ENCODE measurements at regions not wholly inside any gene's neighbourhood (a gene's known extent, or its start where the extent isn't known, plus 50 kb on each side); places are given as distances from the start of the nearest gene placed in this dataset.
A peak's percentile ranks its signal among the peaks of the same experiment; 100 is the strongest.

DNA sequence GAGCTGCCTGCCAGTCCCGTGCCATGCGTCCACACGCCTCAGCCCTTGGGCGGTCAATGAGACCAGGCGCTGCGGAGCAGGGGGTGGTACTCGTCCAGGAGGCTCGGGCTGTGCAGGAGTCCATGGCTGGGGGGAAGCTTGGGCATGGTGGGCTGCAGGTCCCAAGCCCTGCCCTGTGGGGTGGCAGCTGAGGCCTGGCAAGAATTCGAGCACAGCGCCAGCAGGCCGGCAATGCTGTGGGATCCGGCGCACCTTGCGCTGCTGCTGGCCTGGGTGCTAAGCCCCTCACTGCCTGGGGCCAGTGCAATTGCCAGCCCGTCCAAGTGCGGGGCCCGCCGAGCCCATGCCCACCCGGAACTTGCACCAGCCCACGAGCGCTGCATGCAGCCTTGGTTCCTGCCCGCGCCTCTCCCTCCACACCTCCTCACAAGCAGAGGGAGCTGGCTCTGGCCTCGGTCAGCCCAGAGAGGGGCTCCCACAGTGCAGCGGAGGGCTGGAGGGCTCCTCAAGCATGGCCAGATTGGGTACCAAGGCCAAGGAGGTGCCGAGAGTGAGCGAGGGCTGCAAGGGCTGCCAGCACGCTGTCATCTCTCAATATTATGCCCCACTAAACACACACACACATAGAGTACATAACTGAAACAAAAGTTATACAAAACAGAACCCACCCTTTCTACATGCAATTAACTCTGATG is 307.7 kb downstream of the LMO4 start:
- no peak for DNase-seq

DNA sequence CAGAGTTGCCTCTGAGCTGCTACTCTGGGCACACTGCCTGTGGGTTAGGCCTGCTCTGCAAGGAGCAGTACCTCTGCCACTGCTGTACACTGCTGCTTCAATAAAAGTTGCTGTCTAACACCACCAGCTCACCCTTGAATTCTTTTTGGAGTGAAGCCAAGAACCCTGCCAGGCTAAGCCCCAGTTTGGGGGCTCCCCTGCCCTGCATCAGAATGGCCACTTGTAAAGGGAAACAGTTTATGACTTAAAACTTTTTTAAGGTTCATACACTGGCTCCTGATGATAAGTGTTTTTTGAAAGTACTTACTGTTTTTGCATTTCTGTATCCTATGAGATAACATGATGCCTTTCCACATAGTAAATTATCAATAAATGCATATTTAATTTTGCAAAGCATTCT is 310.0 kb downstream of the LMO4 start:
- no peak for DNase-seq

DNA sequence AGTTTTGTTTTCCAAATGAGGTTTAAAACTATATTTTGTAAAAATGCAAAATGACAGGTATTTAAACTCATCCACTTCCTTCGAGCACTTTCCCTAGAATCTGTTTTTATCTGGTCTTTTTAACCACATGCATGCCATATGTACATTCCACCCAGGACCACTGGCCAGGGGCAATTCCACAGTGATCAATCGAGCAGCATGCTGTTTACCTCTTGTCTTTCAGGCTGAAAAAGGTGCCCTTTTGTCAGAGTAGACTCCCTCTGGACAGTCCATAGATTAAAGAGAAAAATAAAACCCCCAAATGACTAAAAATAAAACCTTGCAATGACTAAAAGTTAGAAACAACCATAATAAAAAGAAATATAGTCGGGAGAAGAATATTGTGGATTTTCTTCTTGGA is 313.3 kb downstream of the LMO4 start:
- no peak for DNase-seq

DNA sequence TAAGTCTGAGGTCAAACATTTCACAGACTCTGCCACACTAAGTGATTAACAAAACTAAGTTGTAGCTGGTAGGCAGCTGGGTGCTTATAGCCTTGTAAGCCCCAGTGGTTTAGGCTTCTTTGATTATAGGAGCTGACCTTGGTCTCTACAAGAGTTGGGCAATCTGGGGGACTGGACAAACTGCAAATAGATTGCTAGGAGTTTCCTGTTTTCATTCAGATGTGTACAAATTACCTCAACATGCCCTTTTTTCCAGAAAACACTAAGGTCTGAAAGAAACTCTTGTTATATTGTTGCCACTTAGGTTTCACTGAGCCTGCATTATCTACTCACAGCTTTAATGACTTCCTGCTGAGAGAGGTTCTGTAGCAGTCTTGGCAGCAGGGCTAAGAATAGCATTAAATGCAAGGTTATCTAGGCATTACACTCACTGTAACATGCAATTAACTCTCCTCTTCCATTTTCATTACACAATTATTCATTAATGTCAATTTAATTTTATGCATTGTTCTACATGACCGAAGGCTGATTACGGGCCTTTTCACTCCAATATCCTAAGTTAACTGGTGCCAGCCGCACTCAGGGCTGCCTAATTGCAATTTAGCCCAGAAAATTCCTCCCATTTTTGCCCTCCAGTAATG is 314.0 kb downstream of the LMO4 start:
- no peak for DNase-seq

DNA sequence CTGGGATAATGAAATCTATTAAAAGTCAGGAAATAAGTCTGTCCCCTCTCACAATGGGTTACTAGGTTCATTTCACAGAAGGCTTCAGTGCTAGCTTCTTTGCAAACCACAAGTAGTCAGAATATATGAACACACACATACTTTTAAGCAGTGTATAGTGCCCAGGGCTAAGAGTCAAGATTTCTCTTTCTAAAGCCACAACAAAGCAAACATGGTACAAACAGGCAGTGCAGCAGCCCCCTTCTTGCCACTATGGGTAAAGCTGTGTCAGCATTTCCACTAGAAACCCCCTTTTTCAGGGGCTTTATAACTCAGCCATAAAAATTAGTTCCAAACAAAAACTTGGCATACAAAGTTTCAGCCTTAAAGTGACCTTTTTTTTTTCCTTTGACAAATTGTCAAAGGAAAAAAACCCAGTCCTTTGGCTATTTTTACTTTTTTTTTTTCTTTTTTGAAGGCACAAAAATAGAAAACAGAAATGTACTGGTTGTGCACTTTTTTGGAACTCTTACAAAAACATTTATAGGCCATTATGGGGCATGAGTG is 315.4 kb downstream of the LMO4 start:
- DNase-seq, result no peak

DNA sequence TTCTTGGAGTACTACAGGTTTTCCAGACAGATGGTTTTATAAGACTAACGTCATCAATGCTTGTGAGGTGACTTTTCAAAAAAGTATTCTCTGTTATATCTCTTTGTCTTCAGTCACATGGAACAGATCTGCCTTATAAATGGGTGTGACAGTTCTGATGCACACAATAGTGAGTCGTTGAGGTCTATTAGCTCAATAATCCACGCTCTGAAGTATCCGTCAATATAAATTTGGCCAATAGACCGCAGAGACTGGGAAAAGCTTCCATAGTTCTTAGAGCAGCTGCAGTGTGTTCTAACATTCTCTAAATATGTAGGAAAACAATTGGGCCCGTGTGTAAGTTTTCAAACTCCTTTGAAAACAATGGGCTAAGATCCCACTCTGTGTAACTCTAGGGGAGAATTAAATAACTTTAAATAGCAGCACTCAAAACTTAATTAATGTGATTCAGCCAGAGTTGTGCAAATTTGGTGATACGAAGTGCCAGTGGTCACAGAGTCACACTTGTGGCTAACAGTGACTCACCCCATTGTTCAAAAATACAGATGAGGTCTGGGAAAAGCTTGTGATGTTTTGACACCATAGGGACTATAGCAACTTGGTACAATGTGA is 316.0 kb downstream of the LMO4 start:
- DNase-seq, result no peak

DNA sequence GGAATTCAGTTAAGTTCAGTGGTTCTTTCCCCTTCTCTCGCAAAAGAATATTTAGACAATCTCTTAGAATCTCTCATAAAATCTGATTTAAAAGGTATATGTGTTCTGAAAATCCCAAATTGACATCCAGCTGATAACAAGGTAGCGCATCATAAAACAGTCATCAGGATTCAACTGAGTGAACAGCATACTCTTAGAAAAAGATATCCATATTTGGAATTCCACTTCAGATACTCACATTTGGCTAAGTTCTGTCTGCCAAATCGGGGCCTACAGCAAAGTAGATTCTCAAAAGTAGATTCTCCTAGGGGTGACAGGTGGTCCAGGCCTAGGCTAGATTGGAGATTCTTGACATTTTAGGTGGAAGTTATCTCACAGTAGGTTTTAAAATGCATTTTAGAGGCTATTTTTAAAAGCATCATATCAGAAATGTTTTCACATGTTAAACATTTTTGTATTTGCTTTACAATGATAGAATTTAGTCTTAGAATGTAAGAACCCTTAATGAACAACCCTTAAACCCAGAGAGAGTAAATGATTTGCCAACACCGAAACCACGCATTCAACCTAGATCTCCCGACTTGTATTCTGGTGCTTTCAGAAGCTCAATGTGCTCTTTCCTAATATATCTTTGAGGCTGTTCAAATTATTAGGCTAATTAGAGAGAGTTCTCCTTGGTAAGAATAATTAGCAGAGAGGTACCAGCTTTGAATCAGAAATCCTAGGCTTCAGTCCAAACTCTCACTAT is 318.9 kb downstream of the LMO4 start:
- no peak for DNase-seq

DNA sequence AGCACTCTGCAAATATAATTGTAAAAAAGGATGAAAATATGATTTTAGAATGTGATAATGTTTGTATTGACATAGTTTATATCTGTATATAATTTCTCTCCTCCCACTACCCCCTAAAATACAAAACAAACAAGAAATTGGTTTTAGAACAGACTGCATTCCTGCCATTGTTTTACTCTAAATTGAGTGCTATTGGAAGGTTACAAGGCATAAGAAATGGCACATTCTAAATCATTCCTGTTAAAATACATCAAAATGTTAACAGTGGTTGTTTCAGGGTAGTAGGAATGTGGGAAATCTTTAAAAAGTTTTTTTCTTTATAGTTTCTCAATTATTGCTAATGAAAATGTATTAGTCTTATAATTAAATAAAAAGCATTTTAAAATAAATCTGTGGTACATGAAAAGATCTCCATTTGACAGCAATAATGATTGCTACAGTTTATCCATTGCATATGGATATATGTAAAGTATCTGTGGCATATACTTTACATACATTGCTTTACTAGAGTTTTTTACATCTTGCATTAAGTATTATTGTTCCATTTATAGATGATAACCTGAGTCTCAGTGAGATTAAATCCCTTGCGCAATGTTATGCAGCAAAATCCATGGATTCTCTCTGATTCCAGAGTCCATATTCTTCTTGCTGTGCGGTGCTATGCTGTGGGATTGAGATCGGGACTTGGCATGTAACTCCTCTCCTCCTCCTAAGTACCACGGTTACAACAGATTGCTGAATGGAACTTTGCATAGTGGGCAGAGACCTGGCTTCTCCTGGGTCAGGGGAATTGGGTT is 319.8 kb downstream of the LMO4 start:
- no peak for DNase-seq

DNA sequence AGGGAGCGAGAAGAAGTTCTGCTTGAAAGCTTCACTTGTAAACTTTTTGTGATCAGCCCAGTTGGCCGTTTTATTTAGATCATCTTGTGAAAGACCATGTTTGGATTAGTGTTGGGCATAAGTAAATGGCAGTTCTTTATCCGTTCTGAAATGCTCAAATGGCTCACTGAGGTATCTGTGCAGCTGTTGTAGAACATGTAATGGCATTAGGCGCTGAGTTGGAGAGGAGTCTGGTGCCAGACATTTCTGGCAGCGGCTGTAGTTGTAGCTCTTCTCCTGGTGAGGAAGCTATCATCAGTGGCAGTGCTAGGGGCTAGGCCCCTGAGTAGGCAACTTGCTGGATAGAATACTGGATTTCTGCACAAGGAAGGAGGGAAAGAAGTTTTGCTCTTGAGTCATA is 321.6 kb downstream of the LMO4 start:
- DNase-seq, result no peak

DNA sequence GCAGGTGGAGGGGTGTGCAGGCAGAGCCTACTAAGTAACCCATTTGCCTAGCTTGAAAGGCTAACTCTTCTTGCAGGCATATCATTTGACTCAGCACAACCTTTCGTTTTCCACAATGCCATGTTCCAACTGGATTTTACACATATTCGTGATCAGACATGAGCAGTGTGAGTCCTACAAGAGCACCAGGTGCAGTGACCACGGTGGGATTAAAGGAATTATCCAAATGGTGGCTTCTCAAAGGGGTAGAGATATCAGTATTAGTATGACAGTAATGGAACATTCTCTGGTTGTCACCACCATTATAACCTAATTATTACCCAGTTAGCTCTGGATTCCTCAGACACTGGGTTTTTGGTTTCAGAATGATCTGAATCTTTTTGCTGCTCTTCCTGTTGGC is 323.5 kb downstream of the LMO4 start:
- DNase-seq, result no peak

DNA sequence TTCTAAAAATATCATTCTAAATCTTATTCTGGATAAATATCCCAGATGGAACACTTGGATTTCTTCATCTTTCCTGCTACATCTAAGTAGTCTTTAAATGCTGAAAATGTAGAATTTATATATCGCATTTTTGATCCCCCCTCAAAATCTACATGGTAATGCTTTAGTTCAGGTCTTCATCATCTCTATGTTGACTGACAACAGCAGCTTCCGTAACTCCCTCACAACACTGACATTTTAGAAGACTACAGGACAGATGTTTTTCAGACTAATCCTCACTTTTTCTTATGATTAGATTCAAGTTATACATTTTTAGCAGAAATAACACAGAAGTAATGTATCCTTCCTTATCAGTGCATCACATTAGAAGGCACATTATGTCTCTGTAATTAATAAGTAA is 336.5 kb downstream of the LMO4 start:
- DNase-seq, result no peak

DNA sequence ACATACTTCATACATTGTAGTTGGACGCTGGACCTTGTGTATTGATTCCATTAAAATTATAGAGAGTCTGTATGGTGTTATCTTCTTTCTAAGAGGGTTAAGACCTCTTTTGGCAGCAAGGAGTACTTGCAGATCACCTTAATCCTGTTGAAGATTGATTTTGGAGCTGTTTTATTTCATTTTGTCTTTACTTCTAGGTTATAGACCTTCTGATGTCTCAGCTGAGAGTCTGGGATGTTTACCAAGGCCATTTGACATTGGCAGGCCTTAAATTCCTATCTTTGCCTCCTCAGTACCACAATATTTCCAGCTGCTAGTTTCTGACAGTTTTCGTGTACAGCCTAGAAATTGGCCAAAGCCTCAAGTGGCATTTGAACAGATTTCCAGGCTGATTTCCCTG is 338.0 kb downstream of the LMO4 start:
- no peak for DNase-seq

DNA sequence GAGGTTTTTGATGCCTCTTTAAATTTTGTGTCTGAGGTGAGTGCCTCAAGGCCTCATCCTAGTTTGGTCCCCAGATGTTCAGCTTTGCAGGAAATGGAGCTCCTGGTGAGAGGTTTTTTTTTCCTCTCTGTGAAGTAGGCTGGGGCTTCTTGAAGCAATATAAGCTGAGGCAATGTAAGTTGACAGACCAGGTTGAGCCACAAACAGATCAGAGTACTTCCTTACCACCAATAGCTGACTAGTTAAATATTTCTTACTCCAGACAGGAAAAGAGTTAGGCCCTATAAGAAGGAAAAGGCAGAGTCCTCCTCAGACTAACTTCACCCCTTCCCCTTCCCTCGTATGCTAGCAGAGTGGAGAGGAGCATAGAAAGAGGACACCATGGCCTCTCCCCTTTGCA is 341.0 kb downstream of the LMO4 start:
- DNase-seq, result no peak

DNA sequence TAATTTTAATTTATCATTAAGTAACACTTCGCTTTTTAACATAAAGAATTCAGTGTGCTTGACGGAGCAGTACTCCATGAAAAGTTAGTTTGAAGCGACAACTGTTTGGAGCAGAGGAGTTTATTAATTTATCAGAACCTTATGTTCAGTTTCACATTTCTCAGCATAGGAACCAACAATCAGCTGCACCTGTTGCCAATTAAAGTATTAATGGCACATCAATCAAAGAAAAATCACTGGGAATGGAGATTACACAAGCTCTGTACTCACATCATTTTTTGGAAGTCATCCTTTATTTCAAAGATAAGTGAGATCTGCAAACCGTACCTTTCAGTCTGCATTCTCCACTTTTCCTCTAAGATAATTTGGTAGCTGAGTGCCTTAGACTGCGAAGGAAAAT is 344.6 kb downstream of the LMO4 start:
- no peak for DNase-seq

DNA sequence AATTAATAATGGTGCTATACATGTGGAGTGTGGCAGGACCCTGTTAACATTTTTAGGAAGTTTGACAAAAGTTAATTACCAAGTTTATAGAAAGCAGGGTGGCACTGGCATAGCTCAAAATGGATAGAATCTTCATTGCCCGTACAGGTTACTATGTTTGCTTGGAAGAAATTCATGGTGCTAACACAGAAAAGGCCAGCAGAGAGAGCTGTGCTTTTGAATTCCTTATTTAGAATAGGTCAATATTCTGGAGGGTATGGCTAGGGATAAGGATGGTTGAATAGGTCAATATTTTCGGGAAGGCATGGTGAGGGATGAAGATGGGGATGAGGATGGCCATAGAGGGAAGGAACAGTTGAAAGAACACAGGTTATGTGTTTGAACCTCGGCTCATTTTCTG is 345.1 kb downstream of the LMO4 start:
- no peak for DNase-seq

DNA sequence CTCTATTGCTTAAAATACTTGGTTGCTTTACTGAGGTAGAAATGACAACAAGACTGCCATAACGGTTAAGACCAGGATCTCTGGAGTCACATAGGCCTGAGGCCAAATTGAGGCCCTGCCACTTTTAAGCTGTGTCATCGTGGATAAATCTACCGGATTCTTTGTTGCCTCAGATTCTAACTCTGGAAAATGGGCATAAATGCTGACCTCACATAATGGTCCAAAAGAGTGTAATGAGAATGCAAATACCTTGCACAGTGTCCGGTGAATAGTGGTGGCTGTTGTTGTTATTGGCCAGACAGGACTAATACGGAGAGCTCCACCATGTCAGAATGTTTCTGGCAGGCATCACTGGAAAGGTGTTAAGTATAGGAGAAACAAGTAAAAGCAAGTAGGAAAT is 346.1 kb downstream of the LMO4 start:
- DNase-seq, result no peak

DNA sequence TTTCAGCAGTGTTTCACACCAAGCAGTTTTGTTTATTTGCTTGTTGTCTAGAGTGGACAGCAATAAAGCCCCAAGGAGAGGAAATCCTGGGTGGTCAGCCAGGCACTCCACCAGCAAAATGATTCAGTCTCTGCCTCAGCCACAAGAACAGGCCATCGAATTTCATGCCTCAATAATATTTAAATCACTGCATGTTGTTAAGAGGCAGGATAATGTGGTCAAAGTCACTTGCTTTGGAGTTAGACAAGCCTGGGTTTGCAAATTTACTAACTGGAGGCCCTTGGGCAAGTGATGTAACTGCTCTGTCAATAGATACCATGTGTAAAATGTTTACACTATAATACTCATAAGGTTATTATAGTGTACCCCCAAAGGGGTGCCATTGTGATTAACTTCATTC is 349.6 kb downstream of the LMO4 start:
- no peak for DNase-seq

DNA sequence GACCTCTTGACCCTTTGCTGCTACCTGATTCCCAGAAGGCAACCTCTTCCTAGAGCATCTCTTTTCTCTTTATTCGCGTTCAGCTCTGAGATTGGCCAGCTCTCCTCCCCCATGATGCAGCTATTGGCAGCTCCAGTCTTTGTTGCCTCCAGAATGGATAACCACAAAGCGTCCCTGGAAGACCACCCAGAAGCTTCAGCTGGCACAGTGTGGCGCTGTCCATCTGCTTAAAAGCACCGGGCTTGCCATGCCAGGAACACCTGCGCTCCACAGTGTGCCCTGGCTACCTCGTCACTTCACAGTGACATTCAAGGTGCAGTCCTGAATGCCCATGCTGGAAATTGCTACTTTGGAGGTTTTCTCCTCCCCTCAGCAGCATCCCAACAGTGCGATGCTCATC is 353.9 kb downstream of the LMO4 start:
- DNase-seq, result no peak

DNA sequence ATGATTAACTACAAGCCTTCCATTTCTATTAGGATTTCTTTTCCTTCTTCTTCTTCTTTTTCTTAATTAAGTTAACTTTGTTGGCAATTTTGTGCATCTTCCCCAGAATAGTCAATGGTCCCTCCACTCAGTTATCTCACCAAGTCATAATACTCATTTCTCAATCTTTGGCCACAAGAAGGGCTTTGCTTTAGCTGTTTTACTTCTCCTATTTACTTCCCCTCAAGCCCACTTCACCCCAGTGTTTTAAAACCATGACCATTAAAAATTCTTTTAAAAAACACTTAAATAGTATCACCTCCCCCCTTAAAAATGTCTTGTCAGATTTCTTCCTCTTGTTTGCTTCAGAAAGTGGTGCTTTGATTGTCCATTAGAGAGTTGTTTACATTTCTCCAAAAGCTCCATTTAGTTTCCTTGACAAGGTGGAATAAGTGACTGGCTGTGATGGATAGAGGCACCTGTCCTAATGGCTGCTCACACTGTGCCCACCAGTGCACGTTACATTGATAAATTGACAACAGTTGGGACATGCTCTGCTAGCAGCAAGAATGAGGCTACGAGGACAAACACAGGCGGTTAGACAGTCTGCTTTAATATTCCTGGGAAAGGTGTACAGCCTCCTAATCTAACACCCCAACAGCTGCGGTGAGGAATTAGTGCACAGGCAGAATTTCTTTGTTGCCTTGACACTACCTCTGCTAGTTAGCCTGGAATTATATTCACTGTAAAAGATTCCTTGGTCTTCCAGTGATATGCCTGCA is 354.7 kb downstream of the LMO4 start:
- DNase-seq, result peak; percentile 28

DNA sequence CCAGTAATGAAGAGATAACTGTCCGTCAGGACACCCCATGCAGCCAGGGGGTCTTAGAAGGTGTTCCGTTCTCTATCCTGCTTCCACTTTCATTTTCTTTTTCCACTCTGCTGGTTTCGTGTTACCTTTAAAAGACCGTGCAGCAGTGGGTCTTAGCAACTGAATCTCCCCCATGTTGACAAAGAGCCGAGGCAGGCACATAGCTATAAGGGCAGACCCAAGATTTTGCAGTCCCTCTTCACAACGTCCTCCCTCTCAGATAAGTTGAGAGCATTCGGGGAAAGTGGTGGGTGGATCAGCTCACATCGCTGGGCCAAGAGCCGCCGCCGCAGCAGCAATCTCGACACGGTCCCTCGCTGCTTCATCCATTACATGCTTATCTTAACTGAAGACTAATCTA is 355.5 kb downstream of the LMO4 start:
- DNase-seq, result no peak

DNA sequence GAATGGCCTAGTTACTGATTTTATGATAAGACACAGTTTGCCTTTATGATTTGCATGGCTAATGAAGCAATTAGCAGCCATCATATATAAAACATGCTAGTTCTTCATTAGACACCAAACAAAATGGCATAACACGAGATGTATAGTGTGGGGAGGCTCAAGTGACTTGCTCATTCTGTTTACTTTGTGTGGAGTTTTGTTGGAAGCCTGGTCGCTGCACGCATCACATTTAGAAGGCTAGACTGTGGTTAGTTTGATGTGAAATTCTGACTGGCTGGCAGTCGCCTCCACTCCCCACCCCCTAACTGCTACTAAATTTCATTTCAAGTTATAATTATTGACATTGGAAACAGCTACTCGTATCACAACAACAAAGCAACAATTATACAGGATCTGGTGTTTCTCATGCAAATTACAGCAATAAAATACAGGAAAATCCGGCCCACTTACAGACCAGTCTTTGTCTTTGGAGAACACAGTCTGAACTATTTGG is 356.1 kb downstream of the LMO4 start:
- no peak for DNase-seq
